DLD1 (cell line): ENCODE measurements at regions not wholly inside any gene's neighbourhood (a gene's known extent, or its start where the extent isn't known, plus 50 kb on each side); places are given as distances from the start of the nearest gene placed in this dataset.
"Not testable (repeated sequence)": the region's sequence is repeated elsewhere in the genome, so short reads cannot be mapped to it uniquely, and the experiment has no call there.

Source experiments
- in situ Hi-C: cut with HindIII; loops from 2 replicates; pipeline ENCODE4 v1.10.0; 2017; ENCODE audit warnings: low sequenced_read_pairs

DNA sequence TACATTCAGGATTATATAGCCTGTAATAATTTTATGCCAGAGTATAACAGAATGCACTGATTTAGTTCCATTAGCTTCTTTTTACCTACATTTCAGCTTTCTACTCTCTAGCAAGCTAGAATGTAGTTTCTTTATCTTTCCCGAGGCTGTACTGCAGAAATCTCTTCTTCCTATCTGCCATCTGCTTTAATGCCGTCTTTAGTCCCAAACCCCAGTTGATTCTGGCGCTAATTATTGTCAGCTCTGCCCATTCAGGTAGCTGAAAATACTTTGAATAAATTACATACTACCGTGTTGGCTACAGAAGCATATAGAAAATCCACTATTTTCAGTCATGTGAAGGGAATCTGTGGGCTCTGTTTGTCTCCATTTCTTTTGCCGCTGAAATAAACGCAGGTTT is 706.7 kb downstream of the NTRK3 start:
- in situ Hi-C loops = no loop called here

- in situ Hi-C loops = no loop called here
Observed at GRCh38 chr15:87549296-87549695, 707.2 kb downstream of the NTRK3 start.

DNA sequence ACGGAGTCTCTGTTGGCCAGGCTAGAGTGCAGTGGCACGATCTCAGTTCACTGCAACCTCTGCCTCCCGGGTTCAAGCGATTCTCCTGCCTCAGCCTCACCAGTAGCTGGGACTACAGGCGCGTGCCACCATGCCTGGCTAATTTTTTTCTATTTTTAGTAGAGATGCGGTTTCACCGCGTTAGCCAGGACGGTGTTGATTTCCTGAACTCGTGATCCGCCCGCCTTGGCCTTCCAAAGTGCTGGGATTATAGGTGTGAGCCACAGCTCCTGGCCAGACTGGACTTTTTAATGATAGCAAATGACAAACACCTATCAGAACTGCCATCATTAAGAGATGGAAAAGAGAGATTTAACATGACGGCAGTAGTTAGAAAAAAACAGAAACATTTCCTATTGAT is 707.9 kb downstream of the NTRK3 start:
- in situ Hi-C loops = not testable (repeated sequence)

- in situ Hi-C loops = no loop called here
Observed at GRCh38 chr15:87547470-87548181, 708.9 kb downstream of the NTRK3 start.

- in situ Hi-C loops = no loop called here
Observed at GRCh38 chr15:87538327-87538834, 718.2 kb downstream of the NTRK3 start.

GRCh38 chr15:87537295-87537694 is 719.2 kb downstream of the NTRK3 start:
- in situ Hi-C loops = no loop called here

DNA sequence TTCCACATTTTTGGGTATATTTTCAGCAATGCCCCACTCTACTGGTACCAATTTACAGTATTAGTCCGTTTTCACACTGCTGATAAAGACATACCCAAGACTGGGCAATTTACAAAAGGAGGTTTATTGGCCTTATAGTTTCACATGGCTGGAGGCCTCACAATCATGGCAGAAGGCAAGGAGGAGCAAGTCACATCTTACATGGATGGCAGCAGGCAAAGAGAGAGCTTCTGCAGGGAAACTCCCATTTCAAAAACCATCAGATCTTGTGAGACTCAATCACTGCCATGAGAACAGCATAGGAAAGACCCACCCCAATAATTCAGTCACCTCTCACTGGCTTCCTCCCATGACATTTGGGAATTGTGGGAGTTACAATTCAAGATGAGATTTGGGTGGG is 722.9 kb downstream of the NTRK3 start:
- in situ Hi-C loops = not testable (repeated sequence)

DNA sequence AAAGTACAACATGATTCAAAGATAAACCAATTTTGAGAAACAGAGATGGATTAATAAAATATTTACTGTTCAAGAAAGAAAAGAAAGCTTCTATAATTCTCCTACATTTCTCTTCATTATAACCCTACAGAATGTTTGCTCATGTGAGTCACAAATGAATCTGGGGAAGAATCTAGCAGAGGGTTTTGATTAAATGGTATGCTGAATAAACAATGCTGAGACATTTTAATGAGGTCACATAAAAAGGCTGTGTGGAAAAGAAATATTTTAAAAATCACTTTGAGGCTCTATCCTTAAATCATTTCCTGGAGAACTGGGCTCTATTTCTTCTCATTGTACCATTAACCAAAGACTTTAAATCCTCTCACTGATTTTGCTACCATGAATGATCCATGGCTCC is 727.7 kb downstream of the NTRK3 start:
- in situ Hi-C loops = no loop called here

DNA sequence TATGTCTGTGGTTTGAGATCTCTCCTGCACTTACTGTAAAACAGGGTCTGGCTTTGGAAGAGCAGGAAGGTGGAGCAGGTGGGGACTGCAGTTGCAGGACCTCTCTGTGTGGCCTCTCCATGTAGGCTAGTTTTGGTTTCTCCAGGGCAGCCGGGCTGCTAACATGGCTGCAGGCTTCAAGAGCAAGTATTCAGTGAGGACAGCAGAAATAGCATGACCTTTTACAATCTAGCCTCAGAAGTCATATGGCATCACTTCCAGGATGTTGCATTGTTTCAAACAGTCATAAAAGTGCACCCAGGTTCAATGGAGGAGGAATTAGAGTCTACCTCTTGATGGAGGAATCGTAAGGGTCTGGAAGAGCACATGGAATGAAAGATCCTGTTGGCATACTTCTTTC is 728.7 kb downstream of the NTRK3 start:
- in situ Hi-C loops = no loop called here

GRCh38 chr15:87527416-87527815 is 729.1 kb downstream of the NTRK3 start:
- in situ Hi-C loops = no loop called here

- in situ Hi-C loops = no loop called here
Observed at GRCh38 chr15:87523516-87523915, 733.0 kb downstream of the NTRK3 start.

DNA sequence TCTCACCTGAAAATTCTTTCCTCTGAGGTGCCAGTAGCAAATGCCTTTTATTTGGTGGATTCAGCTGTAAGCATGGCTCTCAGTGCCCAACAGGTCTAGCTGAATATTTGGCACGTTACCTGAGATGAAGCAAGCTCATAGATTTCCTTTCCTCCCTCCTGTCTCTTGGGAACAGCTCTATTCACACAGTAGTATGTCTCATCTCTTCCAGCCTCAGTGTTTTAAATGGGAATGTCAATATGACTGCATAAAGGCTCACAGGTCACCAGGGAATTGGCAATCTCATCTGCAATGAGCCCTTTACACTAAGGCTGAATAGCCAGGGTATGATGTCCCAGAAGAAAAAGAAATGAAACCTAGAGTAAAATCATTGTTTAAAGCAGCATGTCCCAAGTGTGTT is 733.5 kb downstream of the NTRK3 start:
- in situ Hi-C loops = no loop called here

DNA sequence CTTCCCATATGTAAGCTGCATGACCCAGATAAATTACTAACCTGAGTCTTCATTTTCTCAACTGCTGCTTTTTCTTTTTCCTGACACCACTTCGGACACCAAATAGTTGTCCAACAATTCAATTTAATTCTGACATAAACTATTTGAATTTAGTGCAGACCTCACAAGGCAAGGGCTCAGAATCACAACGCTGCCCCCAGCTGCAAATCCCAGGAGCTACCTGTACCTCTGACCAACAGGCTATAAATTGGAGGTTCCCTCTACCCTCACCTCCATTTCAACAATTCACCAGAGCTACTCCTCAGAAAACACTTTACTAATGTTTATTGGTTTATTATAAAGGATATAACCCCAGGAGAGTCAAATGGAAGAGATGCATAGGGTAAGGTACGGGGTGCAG is 737.6 kb downstream of the NTRK3 start:
- in situ Hi-C loops = no loop called here

DNA sequence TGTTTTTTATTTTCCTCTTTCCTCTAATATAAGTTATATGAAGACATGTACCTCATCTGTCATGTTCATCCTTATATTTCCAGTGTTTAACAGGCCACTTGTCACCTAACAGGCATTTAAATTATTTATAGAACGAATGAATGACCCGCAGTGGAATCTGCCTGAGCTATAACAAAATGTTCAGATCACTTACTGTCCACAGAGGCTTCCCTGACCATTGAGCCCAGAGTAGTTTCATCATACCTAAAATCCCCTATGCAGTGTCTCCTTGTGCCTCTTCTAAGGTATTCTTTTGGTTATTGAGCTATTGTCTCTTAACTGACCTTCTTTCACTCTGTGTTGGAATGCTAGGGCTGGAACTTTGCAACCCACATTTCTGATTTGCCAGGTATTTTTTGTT is 748.5 kb downstream of the NTRK3 start:
- in situ Hi-C loops = no loop called here

DNA sequence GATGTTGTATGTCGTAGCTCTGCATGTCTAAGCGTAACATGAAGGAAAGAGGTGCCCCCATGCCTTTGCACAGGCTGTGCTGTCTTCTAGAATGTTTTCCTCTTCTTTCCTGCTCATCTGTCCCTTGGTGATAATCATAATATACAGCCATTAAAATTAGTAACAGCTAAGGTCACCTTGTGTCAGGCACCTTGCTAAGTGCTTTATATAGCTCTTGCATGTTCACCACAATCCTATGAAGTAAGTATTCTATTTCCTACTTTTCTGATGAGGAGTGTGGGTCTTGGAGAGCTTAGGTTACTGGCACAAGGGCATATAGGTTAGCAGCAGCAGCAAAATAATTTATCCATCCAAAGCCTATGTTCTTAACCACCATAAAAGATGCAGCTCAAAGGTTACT is 754.4 kb downstream of the NTRK3 start:
- in situ Hi-C loops = no loop called here

GRCh38 chr15:87500240-87500639 is 756.3 kb downstream of the NTRK3 start:
- in situ Hi-C loops = no loop called here

GRCh38 chr15:87498560-87498959 is 758.0 kb downstream of the NTRK3 start:
- in situ Hi-C loops = no loop called here

DNA sequence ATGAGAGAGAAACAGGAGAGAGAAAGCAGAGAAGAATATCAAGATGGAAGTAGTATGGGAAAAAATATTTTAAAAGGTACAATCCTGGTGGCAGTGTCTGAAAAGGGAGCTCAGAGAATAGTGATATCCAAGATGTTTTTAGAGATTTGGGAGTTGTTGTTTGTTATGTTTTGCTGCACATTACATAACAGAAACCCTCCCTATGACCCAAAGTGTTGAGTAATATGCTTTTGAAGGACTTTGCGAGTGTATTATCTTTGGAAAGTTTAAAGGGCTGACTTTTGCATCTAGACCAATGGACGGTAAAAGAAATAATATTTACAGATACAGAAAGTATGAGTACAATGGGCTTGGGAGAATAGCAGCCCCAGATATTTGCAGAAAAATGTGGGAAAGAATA is 759.7 kb downstream of the NTRK3 start:
- in situ Hi-C loops = no loop called here

DNA sequence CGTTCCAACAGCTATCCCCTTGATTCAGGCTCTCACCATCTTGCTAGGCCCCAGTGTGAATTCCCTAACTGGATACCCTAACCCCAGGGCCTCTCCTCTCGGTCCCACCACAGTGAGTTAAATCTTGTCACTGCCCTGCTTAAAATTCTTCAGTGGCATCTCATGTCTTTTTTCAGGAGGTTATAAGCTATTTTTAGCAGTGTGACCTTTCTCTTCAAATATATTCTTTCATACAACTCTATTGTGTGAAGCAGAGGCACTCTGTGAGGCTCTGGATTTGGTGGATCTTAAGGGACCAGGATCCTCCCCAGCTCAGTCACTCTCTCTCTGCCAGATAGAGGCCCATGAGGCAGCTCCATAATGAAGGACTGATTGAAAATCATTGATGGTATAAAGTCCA is 760.4 kb downstream of the NTRK3 start:
- in situ Hi-C loops = no loop called here

DNA sequence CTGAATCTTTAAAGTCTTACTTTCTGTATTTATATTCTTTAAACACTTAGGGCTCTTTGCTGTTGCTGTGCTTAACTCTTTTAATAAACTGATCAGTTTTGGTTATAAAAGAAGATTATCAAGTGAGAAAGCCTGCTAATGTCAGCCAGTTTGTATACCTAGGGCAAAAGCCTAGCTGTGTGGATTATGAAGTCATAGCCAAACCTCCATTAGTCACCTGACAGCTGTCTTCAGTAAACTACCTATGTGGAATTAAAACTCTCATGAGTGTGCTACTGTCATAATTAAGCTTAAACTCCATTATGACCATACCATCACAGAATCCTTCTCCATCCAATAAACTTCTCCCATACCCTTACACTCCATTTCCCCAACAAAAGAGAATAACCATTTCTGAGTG is 762.7 kb downstream of the NTRK3 start:
- in situ Hi-C loops = no loop called here

- in situ Hi-C loops = no loop called here
Observed at GRCh38 chr15:87492321-87492720, 764.2 kb downstream of the NTRK3 start.

DNA sequence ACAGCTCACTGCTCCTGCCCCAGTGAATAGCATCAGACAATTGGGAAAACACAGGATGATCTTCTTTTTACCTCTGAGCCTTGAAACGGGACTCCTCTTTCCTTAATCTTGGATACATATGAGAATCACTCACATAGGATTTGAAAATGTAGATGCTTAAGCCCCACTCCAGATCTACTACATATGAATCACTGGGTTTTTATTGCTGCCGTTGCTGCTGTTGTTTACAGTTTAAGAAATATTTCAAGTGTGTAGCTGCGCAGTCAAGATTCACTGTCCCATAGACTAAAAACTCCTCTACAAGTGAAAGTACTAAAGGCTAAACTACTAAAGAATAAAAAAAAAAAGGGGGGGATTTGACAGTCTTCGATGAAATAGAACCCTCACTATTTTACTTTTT is 765.9 kb downstream of the NTRK3 start:
- in situ Hi-C loops = no loop called here
